OCI-LY1 (cell line): ENCODE measurements at regions not wholly inside any gene's neighbourhood (a gene's known extent, or its start where the extent isn't known, plus 50 kb on each side); places are given as distances from the start of the nearest gene placed in this dataset.

Experiments used
- EZH2 ChIP-seq: fragments of 200-600 bp; sonication (generic), shearing (Covaris generic); IDR thresholded peaks from 2 replicates; pipeline ENCODE4 v1.8.0; 2017; ENCODE audit warnings: borderline replicate concordance, mixed run types, mild to moderate bottlenecking, antibody characterized with exemption, low read length, moderate library complexity, mixed read lengths
- TF ChIP-seq, protein P1 (sequence below): fragments of 200-600 bp; sonication (generic), shearing (Covaris generic); IDR thresholded peaks from 2 replicates; pipeline ENCODE4 v1.5.1; 2017; ENCODE audit warnings: mild to moderate bottlenecking, antibody characterized with exemption, low read length, moderate library complexity, mixed read lengths

DNA sequence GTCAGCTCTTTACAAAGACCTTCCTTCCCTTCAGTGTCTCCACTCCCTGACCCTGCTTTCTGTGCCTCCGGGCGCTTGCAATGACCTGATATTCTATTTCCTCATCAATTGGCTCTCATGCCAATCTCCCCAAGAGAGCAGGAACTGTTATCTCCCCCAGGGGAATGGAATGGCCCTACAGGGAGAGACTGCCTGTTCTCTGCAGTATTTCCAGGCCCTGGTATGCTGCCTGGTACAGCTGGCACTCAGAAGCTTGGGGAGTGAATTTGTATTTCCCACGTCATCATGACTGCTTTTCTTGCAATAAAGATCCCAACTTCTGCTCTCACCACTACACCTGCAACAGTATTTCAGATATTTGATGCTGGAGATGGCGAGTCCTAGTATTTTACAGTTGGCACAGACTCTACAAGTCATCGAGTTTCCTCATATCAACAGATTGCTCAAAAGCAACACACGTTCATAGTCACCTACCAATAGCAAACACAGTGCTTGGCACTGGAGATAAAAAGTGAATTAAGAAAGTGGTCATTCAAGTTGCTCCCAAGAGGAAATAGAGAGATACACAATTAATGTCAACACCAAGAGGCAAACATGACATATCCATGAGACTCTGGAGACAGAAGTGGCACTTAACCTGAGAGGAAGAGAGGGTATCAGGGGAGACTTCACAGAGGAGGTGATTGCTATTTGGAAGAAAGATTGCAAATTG, 90.5 kb upstream of the EGFL6 start:
- TF ChIP-seq, protein P1, sequence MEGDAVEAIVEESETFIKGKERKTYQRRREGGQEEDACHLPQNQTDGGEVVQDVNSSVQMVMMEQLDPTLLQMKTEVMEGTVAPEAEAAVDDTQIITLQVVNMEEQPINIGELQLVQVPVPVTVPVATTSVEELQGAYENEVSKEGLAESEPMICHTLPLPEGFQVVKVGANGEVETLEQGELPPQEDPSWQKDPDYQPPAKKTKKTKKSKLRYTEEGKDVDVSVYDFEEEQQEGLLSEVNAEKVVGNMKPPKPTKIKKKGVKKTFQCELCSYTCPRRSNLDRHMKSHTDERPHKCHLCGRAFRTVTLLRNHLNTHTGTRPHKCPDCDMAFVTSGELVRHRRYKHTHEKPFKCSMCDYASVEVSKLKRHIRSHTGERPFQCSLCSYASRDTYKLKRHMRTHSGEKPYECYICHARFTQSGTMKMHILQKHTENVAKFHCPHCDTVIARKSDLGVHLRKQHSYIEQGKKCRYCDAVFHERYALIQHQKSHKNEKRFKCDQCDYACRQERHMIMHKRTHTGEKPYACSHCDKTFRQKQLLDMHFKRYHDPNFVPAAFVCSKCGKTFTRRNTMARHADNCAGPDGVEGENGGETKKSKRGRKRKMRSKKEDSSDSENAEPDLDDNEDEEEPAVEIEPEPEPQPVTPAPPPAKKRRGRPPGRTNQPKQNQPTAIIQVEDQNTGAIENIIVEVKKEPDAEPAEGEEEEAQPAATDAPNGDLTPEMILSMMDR = no peak
- TF ChIP-seq EZH2 = no peak
